ENCODE measurements at regions not wholly inside any gene's neighbourhood (a gene's known extent, or its start where the extent isn't known, plus 50 kb on each side); places are given as distances from the start of the nearest gene placed in this dataset.
"Not testable (repeated sequence)": the region's sequence is repeated elsewhere in the genome, so short reads cannot be mapped to it uniquely, and the experiment has no call there.

DNA sequence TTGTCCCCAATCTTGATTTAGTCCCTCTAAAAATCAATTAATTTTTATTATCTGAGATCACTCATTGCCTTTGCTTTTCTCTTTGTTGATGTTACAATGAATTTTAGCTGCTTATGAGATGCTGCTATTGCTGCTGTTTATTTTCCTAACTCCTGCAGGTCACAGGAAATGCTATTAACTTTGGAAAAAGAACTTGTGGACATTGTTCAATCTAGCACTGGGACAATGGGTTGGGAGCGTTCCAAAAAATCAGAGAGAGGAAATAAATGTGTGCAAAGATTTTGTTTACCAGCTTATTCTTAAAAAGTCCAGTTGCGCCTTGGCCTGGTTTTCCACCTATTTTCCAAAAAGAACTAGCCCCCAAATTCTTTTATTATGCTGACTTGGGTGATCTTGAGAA, 268.3 kb downstream of the PTH2R start:
- FAIRE-seq (no peak), DNase-seq (ENCODE audit: insufficient read length, low spot score) (no peak)
- TF ChIP-seq, protein P1, sequence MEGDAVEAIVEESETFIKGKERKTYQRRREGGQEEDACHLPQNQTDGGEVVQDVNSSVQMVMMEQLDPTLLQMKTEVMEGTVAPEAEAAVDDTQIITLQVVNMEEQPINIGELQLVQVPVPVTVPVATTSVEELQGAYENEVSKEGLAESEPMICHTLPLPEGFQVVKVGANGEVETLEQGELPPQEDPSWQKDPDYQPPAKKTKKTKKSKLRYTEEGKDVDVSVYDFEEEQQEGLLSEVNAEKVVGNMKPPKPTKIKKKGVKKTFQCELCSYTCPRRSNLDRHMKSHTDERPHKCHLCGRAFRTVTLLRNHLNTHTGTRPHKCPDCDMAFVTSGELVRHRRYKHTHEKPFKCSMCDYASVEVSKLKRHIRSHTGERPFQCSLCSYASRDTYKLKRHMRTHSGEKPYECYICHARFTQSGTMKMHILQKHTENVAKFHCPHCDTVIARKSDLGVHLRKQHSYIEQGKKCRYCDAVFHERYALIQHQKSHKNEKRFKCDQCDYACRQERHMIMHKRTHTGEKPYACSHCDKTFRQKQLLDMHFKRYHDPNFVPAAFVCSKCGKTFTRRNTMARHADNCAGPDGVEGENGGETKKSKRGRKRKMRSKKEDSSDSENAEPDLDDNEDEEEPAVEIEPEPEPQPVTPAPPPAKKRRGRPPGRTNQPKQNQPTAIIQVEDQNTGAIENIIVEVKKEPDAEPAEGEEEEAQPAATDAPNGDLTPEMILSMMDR (IDR thresholded peaks at IDR 0.05; ENCODE audit: insufficient read depth, missing control alignments): no peak

GRCh38 chr2:208685929-208686328, 279.3 kb downstream of the PTH2R start:
- not testable (repeated sequence) for FAIRE-seq; DNase-seq (ENCODE audit: insufficient read length, low spot score)

- DNase-seq (ENCODE audit: insufficient read length, low spot score): no peak
- TF ChIP-seq, protein P1 (IDR thresholded peaks at IDR 0.05; ENCODE audit: insufficient read depth, missing control alignments): no peak
- no peak for FAIRE-seq
Observed at GRCh38 chr2:208686665-208687064, 280.1 kb downstream of the PTH2R start.

DNA sequence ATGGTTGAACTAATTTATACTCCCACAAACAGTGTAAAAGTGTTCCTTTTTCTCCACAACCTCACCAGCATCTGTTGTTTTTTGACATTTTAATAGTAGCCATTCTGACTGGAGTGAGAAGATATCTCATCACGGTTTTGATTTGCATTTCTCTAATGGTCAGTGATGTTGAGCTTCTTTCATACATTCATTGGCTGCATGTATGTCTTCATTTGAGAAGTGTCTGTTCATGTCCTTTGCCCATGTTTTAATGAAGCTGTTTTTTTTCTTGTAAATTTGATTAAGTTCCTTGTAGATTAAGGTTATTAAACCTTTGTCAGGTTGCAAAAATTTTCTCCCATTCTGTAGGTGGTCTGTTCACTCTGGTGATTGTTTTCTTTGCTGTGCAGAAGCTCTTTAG, 281.1 kb downstream of the PTH2R start:
- FAIRE-seq: not testable (repeated sequence)

GRCh38 chr2:208698114-208698513, 291.5 kb downstream of the PTH2R start:
- FAIRE-seq (peak; percentile 46), DNase-seq (ENCODE audit: insufficient read length, low spot score) (no peak)
- TF ChIP-seq, protein P1 (IDR thresholded peaks at IDR 0.05; ENCODE audit: insufficient read depth, missing control alignments): no peak

More for the DNA sequence above, 281.1 kb downstream of the PTH2R start:
- DNase-seq (ENCODE audit: insufficient read length, low spot score): not testable (repeated sequence)

- FAIRE-seq: no peak
- TF ChIP-seq, protein P1 (IDR thresholded peaks at IDR 0.05; ENCODE audit: insufficient read depth, missing control alignments): no peak
- DNase-seq (ENCODE audit: insufficient read length, low spot score): no peak
Observed at GRCh38 chr2:208708486-208708885, 301.9 kb downstream of the PTH2R start.

DNA sequence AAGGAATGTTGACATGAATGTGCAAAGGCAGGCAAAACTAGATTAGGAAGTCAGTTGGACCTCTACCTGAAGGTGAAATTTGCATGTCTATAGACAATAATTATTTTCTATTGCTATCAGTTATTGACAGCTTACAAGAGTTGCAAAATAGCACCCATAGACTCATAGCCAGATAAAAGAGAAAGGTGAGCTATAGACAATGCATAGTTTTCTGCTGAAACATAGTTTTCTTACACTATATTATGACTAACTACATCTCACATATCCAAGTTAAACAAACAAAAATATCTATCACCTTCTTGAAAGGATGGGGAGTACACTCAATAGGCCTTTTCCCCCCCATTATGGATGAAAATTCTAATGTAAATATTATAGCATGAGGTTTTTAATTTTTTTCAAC, 305.0 kb downstream of the PTH2R start:
- DNase-seq (ENCODE audit: insufficient read length, low spot score) (no peak), FAIRE-seq (no peak)
- TF ChIP-seq, protein P1 (IDR thresholded peaks at IDR 0.05; ENCODE audit: insufficient read depth, missing control alignments): no peak

DNA sequence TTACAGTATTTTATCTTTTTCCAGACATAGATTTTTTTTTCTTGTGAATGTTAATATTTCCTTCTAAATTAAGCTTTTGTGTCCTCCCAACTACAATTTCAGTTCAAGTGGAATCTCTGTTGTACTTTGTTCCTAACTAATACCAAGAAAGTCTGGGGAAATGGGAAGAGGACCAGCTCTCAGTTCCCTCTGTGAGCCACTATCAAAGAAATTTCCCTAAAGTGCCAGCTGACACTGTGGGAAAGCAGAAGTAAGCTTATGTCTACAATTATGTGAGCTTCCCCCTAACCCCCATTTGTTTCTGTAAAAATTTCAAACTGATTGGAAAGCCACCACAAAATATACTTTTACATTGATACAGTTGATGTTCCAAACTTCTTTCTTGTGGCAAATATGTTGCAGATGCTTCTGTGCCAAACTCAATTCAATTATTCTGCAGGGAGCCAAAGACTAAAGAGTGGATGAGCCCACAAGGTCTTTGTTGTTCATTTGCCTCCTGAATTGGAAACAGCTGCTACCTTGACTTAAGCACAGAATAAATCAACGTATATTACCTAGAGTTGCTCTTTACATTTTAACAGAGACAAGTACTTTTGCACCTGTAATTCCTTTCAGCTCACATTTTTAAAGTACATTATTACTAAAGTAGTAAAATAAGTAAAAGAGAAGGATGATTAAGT, 306.6 kb downstream of the PTH2R start:
- TF ChIP-seq, protein P1 (IDR thresholded peaks at IDR 0.05; ENCODE audit: insufficient read depth, missing control alignments): no peak
- FAIRE-seq: no peak
- no peak for DNase-seq (ENCODE audit: insufficient read length, low spot score)

Measured in D721Med (cell line).